ENCODE measurements at regions not wholly inside any gene's neighbourhood (a gene's known extent, or its start where the extent isn't known, plus 50 kb on each side); places are given as distances from the start of the nearest gene placed in this dataset.

GRCh38 chr6:10081957-10082356, 332.9 kb downstream of the TFAP2A start:
- H3K4me3 ChIP-seq (ENCODE audit: low read depth, low read length), result no peak overlapping the region
- no peak overlapping the region for H4K91ac ChIP-seq (ENCODE audit: low read depth, low read length)

GRCh38 chr6:10081075-10081474, 333.8 kb downstream of the TFAP2A start:
- no peaks in the 10 kb centered on the region for H3K4me1 ChIP-seq (ENCODE audit: control insufficient read depth in 1 of 2, insufficient read depth in 2 of 2, low read length in 2 of 2)
- H4K12ac ChIP-seq (ENCODE audit: low read depth, low read length), result no peak overlapping the region
- DNase-seq, result peak in 1 of 2 donors; percentile 60
- H2AFZ ChIP-seq (ENCODE audit: insufficient read depth, low read length, poor library complexity), result no peak overlapping the region
- no peak overlapping the region for H3K4me3 ChIP-seq (ENCODE audit: low read depth, low read length)
- no peaks in the 10 kb centered on the region for H3K9me3 ChIP-seq (ENCODE audit: insufficient read depth, low read depth, low read length)
- H3K23ac ChIP-seq (ENCODE audit: low read length), result no peak overlapping the region
- no peak overlapping the region for H3K27ac ChIP-seq (ENCODE audit: low read depth, low read length)
- no peaks in the 10 kb centered on the region for H3K36me3 ChIP-seq (ENCODE audit: control insufficient read depth in 1 of 2, insufficient read depth in 2 of 2, low read length in 2 of 2)
- no peak overlapping the region for H4K8ac ChIP-seq (ENCODE audit: low read depth, low read length)
- H2AK5ac ChIP-seq (ENCODE audit: low read length), result no peak overlapping the region
- no peak overlapping the region for H3K14ac ChIP-seq (ENCODE audit: low read length)
- H2BK5ac ChIP-seq (ENCODE audit: low read depth, low read length, poor library complexity), result no peak overlapping the region
- no peak overlapping the region for H2BK12ac ChIP-seq (ENCODE audit: low read length)
- no peak overlapping the region for H3K4ac ChIP-seq (ENCODE audit: low read depth, low read length)
- H4K91ac ChIP-seq (ENCODE audit: low read depth, low read length), result no peak overlapping the region
- no peaks in the 10 kb centered on the region for H3K79me2 ChIP-seq (ENCODE audit: control insufficient read depth, insufficient read depth, low read length, poor library complexity)
- no peak overlapping the region for H2BK120ac ChIP-seq (ENCODE audit: insufficient read depth, low read length, poor library complexity)
- no peaks in the 10 kb centered on the region for H3K79me1 ChIP-seq (ENCODE audit: low read length)
- no peaks in the 10 kb centered on the region for H3K27me3 ChIP-seq (ENCODE audit: insufficient read depth, low read length)
- WGBS (ENCODE audit: extremely low coverage, insufficient coverage, insufficient read length), result no CpG with 5 or more reads among the region's 6 CpGs
- H3K4me2 ChIP-seq (ENCODE audit: low read length), result no peak overlapping the region
- no peak overlapping the region for H3K18ac ChIP-seq (ENCODE audit: low read length)
- no peak overlapping the region for H3K9ac ChIP-seq (ENCODE audit: low read length)

More at GRCh38 chr6:10081957-10082356, 332.9 kb downstream of the TFAP2A start:
- Histone ChIP-seq H4K12ac (ENCODE audit: low read depth, low read length) (no peak overlapping the region), H3K14ac (ENCODE audit: low read length) (no peak overlapping the region), H3K23ac (ENCODE audit: low read length) (no peak overlapping the region), H3K9ac (ENCODE audit: low read length) (no peak overlapping the region), H3K27me3 (ENCODE audit: insufficient read depth, low read length) (no peaks in the 10 kb centered on the region), H3K27ac (ENCODE audit: low read depth, low read length) (no peak overlapping the region), H2BK12ac (ENCODE audit: low read length) (no peak overlapping the region), H3K4me2 (ENCODE audit: low read length) (no peak overlapping the region), H2BK5ac (ENCODE audit: low read depth, low read length, poor library complexity) (no peak overlapping the region), H3K9me3 (ENCODE audit: insufficient read depth, low read depth, low read length) (no peaks in the 10 kb centered on the region), H3K18ac (ENCODE audit: low read length) (no peak overlapping the region), H2AK5ac (ENCODE audit: low read length) (no peak overlapping the region), H2AFZ (ENCODE audit: insufficient read depth, low read length, poor library complexity) (no peak overlapping the region), H4K8ac (ENCODE audit: low read depth, low read length) (no peak overlapping the region), H3K4ac (ENCODE audit: low read depth, low read length) (no peak overlapping the region), H3K4me1 (ENCODE audit: control insufficient read depth in 1 of 2, insufficient read depth in 2 of 2, low read length in 2 of 2) (no peaks in the 10 kb centered on the region), H3K79me2 (ENCODE audit: control insufficient read depth, insufficient read depth, low read length, poor library complexity) (no peaks in the 10 kb centered on the region), H3K36me3 (ENCODE audit: control insufficient read depth in 1 of 2, insufficient read depth in 2 of 2, low read length in 2 of 2) (no peaks in the 10 kb centered on the region), H2BK120ac (ENCODE audit: insufficient read depth, low read length, poor library complexity) (no peak overlapping the region), H3K79me1 (ENCODE audit: low read length) (no peaks in the 10 kb centered on the region)
- DNase-seq, result no peak
- no CpG with 5 or more reads among the region's 1 CpG for WGBS (ENCODE audit: extremely low coverage, insufficient coverage, insufficient read length)

DNA sequence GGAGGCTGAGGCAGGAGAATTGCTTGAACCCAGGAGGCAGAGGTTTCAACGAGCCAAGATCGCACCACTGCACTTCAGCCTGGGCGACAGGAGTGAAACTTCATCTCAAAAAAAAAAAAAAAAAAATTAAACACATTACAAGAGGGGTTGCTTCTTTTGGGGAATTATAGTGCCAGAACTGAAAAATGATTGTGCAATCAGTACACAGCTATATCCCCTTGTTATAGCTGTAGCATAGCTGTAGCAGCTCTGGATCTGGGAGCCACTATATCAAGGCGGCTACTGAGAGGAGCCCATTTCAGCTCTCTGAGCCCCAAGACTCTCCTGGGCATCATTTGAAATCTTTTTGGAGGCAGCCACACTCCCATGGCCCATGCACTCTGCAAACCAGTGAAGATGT, 334.3 kb downstream of the TFAP2A start:
- no peaks in the 10 kb centered on the region for H3K9me3 ChIP-seq (ENCODE audit: insufficient read depth, low read depth, low read length)
- no peak overlapping the region for H3K4me3 ChIP-seq (ENCODE audit: low read depth, low read length)
- H4K12ac ChIP-seq (ENCODE audit: low read depth, low read length), result no peak overlapping the region
- H3K4ac ChIP-seq (ENCODE audit: low read depth, low read length), result no peak overlapping the region
- H3K79me1 ChIP-seq (ENCODE audit: low read length), result no peaks in the 10 kb centered on the region
- H3K4me2 ChIP-seq (ENCODE audit: low read length), result no peak overlapping the region
- H2BK120ac ChIP-seq (ENCODE audit: insufficient read depth, low read length, poor library complexity), result no peak overlapping the region
- no peak overlapping the region for H3K14ac ChIP-seq (ENCODE audit: low read length)
- no peak overlapping the region for H2AFZ ChIP-seq (ENCODE audit: insufficient read depth, low read length, poor library complexity)
- no peaks in the 10 kb centered on the region for H3K27me3 ChIP-seq (ENCODE audit: insufficient read depth, low read length)
- no CpG with 5 or more reads among the region's 4 CpGs for WGBS (ENCODE audit: extremely low coverage, insufficient coverage, insufficient read length)
- no peak overlapping the region for H3K9ac ChIP-seq (ENCODE audit: low read length)
- H2BK12ac ChIP-seq (ENCODE audit: low read length), result no peak overlapping the region
- no peaks in the 10 kb centered on the region for H3K79me2 ChIP-seq (ENCODE audit: control insufficient read depth, insufficient read depth, low read length, poor library complexity)
- H3K23ac ChIP-seq (ENCODE audit: low read length), result no peak overlapping the region
- no peaks in the 10 kb centered on the region for H3K4me1 ChIP-seq (ENCODE audit: control insufficient read depth in 1 of 2, insufficient read depth in 2 of 2, low read length in 2 of 2)
- no peak overlapping the region for H2AK5ac ChIP-seq (ENCODE audit: low read length)
- no peak overlapping the region for H2BK5ac ChIP-seq (ENCODE audit: low read depth, low read length, poor library complexity)
- H4K8ac ChIP-seq (ENCODE audit: low read depth, low read length), result no peak overlapping the region
- no peak overlapping the region for H3K18ac ChIP-seq (ENCODE audit: low read length)
- H3K27ac ChIP-seq (ENCODE audit: low read depth, low read length), result no peak overlapping the region
- H3K36me3 ChIP-seq (ENCODE audit: control insufficient read depth in 1 of 2, insufficient read depth in 2 of 2, low read length in 2 of 2), result no peaks in the 10 kb centered on the region
- DNase-seq, result no peak
- no peak overlapping the region for H4K91ac ChIP-seq (ENCODE audit: low read depth, low read length)

DNA sequence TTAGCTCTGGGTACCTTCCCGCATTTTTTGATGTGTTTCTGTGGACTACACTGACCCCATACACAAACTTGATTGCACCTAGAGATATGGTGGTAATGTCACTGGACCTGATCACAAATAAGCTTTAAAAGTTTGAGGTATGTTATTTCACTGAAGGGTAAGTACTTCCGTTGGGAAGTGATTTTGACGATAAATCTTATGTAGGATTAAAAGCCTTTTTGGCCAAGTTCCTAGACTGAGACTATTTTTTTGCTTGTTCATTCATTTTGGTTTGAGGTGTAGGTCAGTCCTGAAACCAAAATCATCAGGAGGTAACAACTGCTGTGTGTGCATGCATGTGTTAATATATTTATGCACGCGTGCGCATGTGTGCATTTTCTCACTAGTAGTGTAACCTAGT, 336.3 kb downstream of the TFAP2A start:
- H2BK5ac ChIP-seq (ENCODE audit: low read depth, low read length, poor library complexity), result no peak overlapping the region
- no peak overlapping the region for H3K23ac ChIP-seq (ENCODE audit: low read length)
- H2BK12ac ChIP-seq (ENCODE audit: low read length), result no peak overlapping the region
- no peaks in the 10 kb centered on the region for H3K27me3 ChIP-seq (ENCODE audit: insufficient read depth, low read length)
- H2AK5ac ChIP-seq (ENCODE audit: low read length), result no peak overlapping the region
- no peak overlapping the region for H3K4me3 ChIP-seq (ENCODE audit: low read depth, low read length)
- H3K4ac ChIP-seq (ENCODE audit: low read depth, low read length), result no peak overlapping the region
- no peak overlapping the region for H3K4me2 ChIP-seq (ENCODE audit: low read length)
- H3K18ac ChIP-seq (ENCODE audit: low read length), result no peak overlapping the region
- no peaks in the 10 kb centered on the region for H3K36me3 ChIP-seq (ENCODE audit: control insufficient read depth in 1 of 2, insufficient read depth in 2 of 2, low read length in 2 of 2)
- no peaks in the 10 kb centered on the region for H3K9me3 ChIP-seq (ENCODE audit: insufficient read depth, low read depth, low read length)
- H4K8ac ChIP-seq (ENCODE audit: low read depth, low read length), result no peak overlapping the region
- WGBS (ENCODE audit: extremely low coverage, insufficient coverage, insufficient read length), result no CpG with 5 or more reads among the region's 6 CpGs
- no peak overlapping the region for H4K91ac ChIP-seq (ENCODE audit: low read depth, low read length)
- no peak overlapping the region for H3K27ac ChIP-seq (ENCODE audit: low read depth, low read length)
- no peaks in the 10 kb centered on the region for H3K4me1 ChIP-seq (ENCODE audit: control insufficient read depth in 1 of 2, insufficient read depth in 2 of 2, low read length in 2 of 2)
- H3K79me1 ChIP-seq (ENCODE audit: low read length), result no peaks in the 10 kb centered on the region
- H3K79me2 ChIP-seq (ENCODE audit: control insufficient read depth, insufficient read depth, low read length, poor library complexity), result no peaks in the 10 kb centered on the region
- no peak overlapping the region for H3K9ac ChIP-seq (ENCODE audit: low read length)
- H2BK120ac ChIP-seq (ENCODE audit: insufficient read depth, low read length, poor library complexity), result no peak overlapping the region
- H4K12ac ChIP-seq (ENCODE audit: low read depth, low read length), result no peak overlapping the region
- no peak overlapping the region for H3K14ac ChIP-seq (ENCODE audit: low read length)
- H2AFZ ChIP-seq (ENCODE audit: insufficient read depth, low read length, poor library complexity), result no peak overlapping the region
- no peak for DNase-seq
